H7 (cell line): ENCODE measurements at regions not wholly inside any gene's neighbourhood (a gene's known extent, or its start where the extent isn't known, plus 50 kb on each side); places are given as distances from the start of the nearest gene placed in this dataset.

Experiments used
- DNase-seq: peaks from one replicate; pipeline ENCODE4 v3.0.0; 2012
- H3K27me3 ChIP-seq: 2 replicates; pipeline ENCODE4 v1.6.0; 2011; ENCODE audit warnings: mild to moderate bottlenecking, low read length; ENCODE audit not compliant: control insufficient read depth, insufficient read depth
- H3K36me3 ChIP-seq: replicated peaks from 2 replicates; pipeline ENCODE4 v1.5.1; 2011; ENCODE audit warnings: low read length; ENCODE audit not compliant: control insufficient read depth, insufficient read depth
- H3K4me3 ChIP-seq: 2 replicates; pipeline ENCODE4 v1.5.1; 2011; ENCODE audit warnings: low read depth, mild to moderate bottlenecking, control low read depth, low read length, moderate library complexity; ENCODE audit not compliant: insufficient read depth

GRCh38 chr12:84247931-84248330 is 664.7 kb downstream of the SLC6A15 start:
- H3K27me3 ChIP-seq: no peaks in the 10 kb centered on the region
- DNase-seq: no peak
- H3K4me3 ChIP-seq: no peak overlapping the region
- no peaks in the 10 kb centered on the region for H3K36me3 ChIP-seq

GRCh38 chr12:84243686-84244085 is 668.9 kb downstream of the SLC6A15 start:
- DNase-seq: no peak
- H3K4me3 ChIP-seq: no peak overlapping the region
- no peaks in the 10 kb centered on the region for H3K36me3 ChIP-seq

DNA sequence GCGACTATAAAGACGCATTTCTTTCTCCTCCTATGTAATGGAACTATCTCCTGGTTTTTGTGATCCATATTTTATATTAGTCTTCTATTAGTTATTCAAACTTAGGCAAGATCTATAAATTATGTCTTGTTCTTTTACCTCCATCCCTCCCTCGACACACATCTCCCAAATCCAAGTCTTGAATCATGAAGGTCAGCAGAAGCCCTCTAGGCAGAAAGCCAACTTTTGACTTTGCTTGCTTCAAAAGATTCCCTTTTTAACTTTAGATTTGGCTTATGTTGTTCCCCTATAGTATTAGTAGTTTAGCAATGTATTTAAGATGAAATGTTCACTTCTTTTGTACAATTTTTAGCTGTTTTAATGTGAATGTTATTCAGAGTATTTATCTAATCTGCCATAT is 689.8 kb downstream of the SLC6A15 start:
- Histone ChIP-seq H3K36me3 (no peaks in the 10 kb centered on the region), H3K27me3 (no peaks in the 10 kb centered on the region), H3K4me3 (no peak overlapping the region)
- DNase-seq: no peak

More at GRCh38 chr12:84243686-84244085, 668.9 kb downstream of the SLC6A15 start:
- H3K27me3 ChIP-seq: no peaks in the 10 kb centered on the region

DNA sequence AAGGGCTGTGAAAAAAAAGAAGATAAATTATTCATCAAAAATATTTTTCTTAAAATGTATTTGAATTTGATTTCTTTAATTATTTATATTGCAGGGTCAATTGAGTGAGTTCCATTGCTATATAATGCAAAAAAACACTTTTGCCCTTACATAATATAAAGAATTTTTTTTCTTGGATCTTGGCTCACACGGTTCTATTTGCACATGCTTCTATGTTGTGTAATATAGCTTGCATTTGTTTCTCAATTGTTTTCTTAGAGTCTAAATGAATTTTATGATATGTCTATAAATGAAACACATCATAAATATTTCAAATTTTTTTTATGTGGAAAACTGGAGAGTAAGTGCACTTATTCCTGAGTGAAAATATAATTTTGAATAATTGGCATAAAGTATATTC is 694.2 kb downstream of the SLC6A15 start:
- Histone ChIP-seq H3K4me3 (no peak overlapping the region), H3K36me3 (no peaks in the 10 kb centered on the region), H3K27me3 (no peaks in the 10 kb centered on the region)
- DNase-seq: no peak

DNA sequence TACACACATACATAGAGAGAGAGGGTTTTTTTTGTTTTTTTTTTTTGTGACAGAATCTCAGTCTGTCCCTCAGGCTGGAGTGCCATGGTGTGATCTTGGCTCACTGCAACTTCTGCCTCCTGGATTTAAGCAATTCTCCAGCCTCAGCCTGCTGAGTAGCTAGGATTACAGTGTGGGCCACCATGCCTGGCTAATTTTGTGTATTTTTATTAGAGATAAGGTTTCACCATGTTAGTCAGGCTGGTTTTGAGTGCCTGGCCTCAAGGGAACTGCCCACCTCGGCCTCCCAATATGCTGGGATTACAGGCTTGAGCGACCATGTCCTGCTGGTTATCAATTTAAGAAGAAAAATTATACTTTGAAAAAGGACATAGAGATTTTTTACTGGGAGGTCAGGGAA is 710.6 kb downstream of the SLC6A15 start:
- Histone ChIP-seq H3K36me3 (no peaks in the 10 kb centered on the region), H3K4me3 (no peak overlapping the region), H3K27me3 (no peaks in the 10 kb centered on the region; the same call in 1 of the 2 replicates)
- DNase-seq: no peak

DNA sequence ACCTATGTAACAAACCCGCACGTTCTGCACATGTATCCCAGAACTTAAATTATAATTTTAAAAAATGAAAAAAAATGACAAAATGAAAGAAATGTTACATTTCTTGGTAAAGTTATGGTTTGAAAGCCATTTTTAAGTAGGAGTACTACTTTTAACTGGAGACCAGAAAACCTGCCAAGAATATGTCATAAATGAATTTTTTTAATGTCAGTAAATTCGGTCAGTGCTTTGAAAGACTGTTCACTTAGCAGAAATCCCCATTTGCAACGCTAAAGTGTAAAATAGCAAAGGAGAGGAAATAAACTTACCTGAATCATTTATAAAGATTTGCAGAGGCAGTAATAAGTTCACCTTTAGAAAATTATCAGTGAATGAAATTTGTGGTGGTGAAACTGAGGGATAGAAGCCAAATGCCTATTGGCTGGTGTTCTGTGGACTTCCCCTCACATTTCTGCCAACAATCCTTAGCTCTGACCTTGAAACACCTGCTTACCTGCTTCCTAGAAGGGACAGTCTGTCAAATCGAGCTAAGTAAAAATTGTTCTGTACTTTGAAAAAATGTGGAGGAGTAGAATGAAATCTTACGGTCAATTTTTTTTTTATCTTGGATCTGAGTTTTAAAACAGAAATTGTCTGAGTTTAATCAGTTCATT is 714.2 kb downstream of the SLC6A15 start:
- H3K4me3 ChIP-seq: no peak overlapping the region
- H3K27me3 ChIP-seq: no peaks in the 10 kb centered on the region; the same call in 1 of the 2 replicates
- no peaks in the 10 kb centered on the region for H3K36me3 ChIP-seq
- DNase-seq: no peak

- no peak overlapping the region for H3K4me3 ChIP-seq
- no peaks in the 10 kb centered on the region for H3K36me3 ChIP-seq
- no peak for DNase-seq
- no peaks in the 10 kb centered on the region for H3K27me3 ChIP-seq
Observed at GRCh38 chr12:84191779-84192178, 720.8 kb downstream of the SLC6A15 start.

- no peaks in the 10 kb centered on the region for H3K27me3 ChIP-seq
- no peaks in the 10 kb centered on the region for H3K36me3 ChIP-seq
- no peak overlapping the region for H3K4me3 ChIP-seq
- no peak for DNase-seq
Observed at GRCh38 chr12:84186433-84186832, 726.2 kb downstream of the SLC6A15 start.

GRCh38 chr12:84183576-84183975 is 729.0 kb downstream of the SLC6A15 start:
- no peak overlapping the region for H3K4me3 ChIP-seq
- no peak for DNase-seq
- H3K36me3 ChIP-seq: no peaks in the 10 kb centered on the region
- no peaks in the 10 kb centered on the region for H3K27me3 ChIP-seq

DNA sequence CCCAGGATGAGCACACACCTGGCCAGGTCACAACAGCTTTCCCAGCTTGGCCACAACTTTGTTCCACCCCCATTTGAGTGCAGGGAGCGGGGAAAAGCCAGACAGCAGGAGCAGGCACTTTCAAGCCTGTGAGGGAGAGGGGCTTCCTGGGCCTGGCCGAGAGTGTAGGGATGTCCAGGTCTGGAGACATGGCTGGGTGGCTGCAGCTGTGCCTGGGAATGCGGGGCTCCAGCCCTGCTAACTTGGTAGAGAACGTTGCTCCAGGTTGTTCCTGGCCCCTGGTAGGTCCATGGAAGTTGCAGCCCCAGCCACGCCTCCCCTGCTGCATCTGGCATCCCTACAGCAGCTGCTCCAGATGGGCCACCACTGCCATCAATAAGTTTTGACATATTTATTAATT is 738.5 kb downstream of the SLC6A15 start:
- Histone ChIP-seq H3K4me3 (no peak overlapping the region), H3K27me3 (no peaks in the 10 kb centered on the region), H3K36me3 (no peaks in the 10 kb centered on the region)
- DNase-seq: no peak

DNA sequence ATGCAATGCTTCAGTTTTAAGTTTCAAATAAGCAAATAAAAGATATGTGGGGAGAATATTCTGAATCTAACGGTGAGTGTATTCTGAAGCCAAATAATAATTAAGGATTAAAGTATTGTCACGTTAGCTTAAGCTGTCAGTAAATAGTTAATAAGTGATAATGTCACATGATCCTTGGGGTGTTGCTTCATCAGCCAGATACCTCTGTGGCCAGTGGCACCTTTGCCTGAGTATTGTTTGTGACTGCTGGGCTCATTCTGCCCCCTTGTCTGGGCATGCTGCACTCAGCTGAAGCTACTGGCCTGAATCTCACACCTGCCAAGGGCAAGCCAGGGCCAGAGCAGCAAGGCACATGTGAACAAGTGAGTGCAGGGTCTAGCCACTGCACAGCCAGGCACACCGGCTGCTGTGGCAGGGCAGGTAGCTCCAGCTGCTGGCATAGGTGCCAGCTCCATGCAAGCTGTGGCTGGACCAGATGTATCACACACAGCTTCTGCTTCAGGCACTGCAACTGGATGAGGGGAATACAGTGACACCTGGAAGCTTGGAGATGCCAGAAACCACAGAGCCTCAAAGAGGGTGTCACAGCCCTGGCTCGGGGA is 739.7 kb downstream of the SLC6A15 start:
- H3K4me3 ChIP-seq: no peak overlapping the region
- DNase-seq: no peak

GRCh38 chr12:84166812-84167211 is 745.8 kb downstream of the SLC6A15 start:
- no peaks in the 10 kb centered on the region for H3K36me3 ChIP-seq
- DNase-seq: no peak
- no peaks in the 10 kb centered on the region for H3K27me3 ChIP-seq
- H3K4me3 ChIP-seq: no peak overlapping the region

More for the DNA sequence above, 739.7 kb downstream of the SLC6A15 start:
- Histone ChIP-seq H3K36me3 (no peaks in the 10 kb centered on the region), H3K27me3 (no peaks in the 10 kb centered on the region)

DNA sequence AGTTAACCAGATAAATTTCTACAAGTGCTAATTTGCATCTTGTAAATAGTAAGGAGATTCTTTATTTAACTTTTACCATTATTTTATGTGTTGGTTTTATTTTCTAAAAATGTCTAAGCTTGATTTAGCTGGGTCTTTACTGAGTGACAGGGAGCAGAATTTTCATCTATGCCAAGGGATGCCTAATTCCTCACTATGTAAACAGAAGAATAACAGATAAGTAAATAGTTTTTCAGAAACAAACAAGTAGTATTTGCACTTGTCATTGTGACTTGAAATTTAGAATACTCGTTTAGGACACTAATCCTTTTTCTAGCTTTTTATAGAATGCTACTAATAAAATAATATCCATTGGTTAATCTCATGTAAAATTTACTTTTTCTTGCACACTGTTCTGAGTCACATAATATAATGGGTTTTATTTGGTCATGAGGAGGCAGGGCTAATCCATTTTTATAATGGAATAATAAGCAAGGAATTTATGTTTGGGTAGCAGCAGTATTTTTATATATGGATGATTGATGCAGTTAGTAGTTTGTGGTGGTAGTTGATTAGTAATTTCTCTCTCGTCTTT is 746.5 kb downstream of the SLC6A15 start:
- DNase-seq: no peak
- no peaks in the 10 kb centered on the region for H3K36me3 ChIP-seq
- H3K4me3 ChIP-seq: no peak overlapping the region
- H3K27me3 ChIP-seq: no peaks in the 10 kb centered on the region

DNA sequence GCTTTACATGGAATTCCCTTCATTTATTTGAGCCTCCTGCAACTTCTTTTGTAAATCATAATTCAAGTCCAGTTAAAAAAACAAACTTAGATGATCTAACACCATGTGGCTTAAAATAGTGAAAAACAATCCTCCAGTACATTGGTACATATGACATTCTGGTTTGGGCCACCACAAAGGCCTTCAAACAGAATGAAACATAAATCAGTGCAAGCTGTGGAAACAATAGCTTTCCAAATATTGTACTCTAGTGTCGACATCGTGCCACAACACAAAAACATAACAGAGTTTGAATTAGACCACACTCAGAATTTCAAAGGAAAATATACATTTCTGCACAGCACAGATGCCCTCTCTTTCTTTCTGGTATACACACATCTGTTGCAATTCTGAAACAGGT is 751.3 kb downstream of the SLC6A15 start:
- DNase-seq: no peak

GRCh38 chr12:84159260-84159659 is 753.3 kb downstream of the SLC6A15 start:
- no peak for DNase-seq
- H3K36me3 ChIP-seq: no peaks in the 10 kb centered on the region
- no peaks in the 10 kb centered on the region for H3K27me3 ChIP-seq
- H3K4me3 ChIP-seq: no peak overlapping the region

More for the DNA sequence above, 751.3 kb downstream of the SLC6A15 start:
- Histone ChIP-seq H3K27me3 (no peaks in the 10 kb centered on the region), H3K4me3 (no peak overlapping the region), H3K36me3 (no peaks in the 10 kb centered on the region)
